ENCODE measurements at regions not wholly inside any gene's neighbourhood (a gene's known extent, or its start where the extent isn't known, plus 50 kb on each side); places are given as distances from the start of the nearest gene placed in this dataset.

- no peak for TF ChIP-seq CTCF (IDR thresholded peaks at IDR 0.05; ENCODE audit: insufficient read depth, low read depth, low read length)
- no peak for TF ChIP-seq EZH2 (IDR thresholded peaks at IDR 0.05; ENCODE audit: insufficient read depth, low read length)
Measured at GRCh38 chr9:79116709-79117108, 455.1 kb upstream of the TLE4 start.

All from astrocyte (in vitro differentiated cells and primary cell).